GM18868 (cell line): ENCODE measurements at regions not wholly inside any gene's neighbourhood (a gene's known extent, or its start where the extent isn't known, plus 50 kb on each side); places are given as distances from the start of the nearest gene placed in this dataset.
"Not testable (repeated sequence)": the region's sequence is repeated elsewhere in the genome, so short reads cannot be mapped to it uniquely, and the experiment has no call there.

Source experiments
- ATAC-seq: cut with Tn5 transposase; IDR thresholded peaks from one replicate; pipeline ENCODE4 v1.9.1; 2021; ENCODE audit warnings: mild to moderate bottlenecking, moderate library complexity; ENCODE audit not compliant: unreplicated experiment

- ATAC-seq: no peak
Observed at GRCh38 chr3:153369561-153370374, 207.7 kb downstream of the RAP2B start.

GRCh38 chr3:153370680-153371079 lies 208.7 kb downstream of the RAP2B start:
- no peak for ATAC-seq

DNA sequence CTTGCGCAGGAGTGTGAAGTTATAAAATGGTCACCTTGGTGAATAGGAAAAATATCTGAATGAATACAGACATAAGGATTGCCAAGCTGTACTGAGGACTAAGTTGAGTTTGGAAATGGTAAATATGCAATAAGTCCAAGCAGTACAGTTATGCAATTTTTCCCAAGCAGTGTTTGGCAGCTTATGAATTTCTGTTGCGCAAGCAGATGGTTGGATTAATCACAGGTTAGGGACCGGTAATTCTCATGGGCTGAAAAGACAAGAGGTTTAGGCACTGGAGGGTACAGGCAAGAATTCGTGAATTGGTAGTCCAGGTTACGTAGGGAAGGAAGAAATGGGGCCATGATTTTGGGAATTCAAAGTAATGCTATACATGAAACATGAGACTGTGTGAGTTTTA lies 210.3 kb downstream of the RAP2B start:
- ATAC-seq: no peak

- peak; percentile 81 for ATAC-seq
Observed at GRCh38 chr3:153373606-153374005, 211.6 kb downstream of the RAP2B start.

GRCh38 chr3:153378366-153378765 lies 216.3 kb downstream of the RAP2B start:
- ATAC-seq: not testable (repeated sequence)

DNA sequence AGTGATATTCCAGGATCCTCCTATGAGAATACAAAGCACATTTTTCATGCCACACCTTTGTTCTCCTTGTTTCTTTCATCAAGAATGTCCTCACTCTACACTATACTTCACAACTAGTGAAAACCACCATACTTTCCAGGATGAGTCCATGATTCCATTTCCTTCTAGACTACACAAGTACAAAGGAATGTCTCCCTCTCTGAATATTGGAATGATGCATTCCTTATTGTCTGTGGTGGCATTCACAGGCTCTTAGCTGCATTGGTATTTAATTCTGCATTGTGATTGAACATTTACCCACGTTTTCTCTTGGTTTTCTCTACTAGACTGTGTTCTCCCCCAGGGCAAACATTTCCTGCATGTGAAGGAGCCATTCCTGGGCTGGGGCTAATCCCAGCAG lies 217.5 kb downstream of the RAP2B start:
- ATAC-seq: no peak

DNA sequence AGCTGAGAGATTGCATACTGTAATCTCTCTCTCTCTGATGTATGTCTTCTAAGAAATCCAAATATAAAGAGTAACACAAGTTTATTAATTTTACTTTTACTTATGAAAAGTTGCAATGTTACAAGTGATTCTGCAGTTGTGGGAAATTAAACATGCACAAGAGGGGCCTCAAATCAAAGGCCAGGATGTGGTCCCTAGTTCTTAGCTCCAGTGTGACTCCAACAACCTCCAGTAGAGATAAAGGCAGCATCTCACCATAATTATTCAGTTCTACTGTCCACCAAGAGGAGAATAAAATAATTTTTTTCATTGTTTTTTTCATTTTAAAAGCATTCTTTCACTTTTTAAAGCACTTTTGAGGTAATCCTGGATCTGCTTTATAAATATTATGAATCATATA lies 223.3 kb downstream of the RAP2B start:
- no peak for ATAC-seq

DNA sequence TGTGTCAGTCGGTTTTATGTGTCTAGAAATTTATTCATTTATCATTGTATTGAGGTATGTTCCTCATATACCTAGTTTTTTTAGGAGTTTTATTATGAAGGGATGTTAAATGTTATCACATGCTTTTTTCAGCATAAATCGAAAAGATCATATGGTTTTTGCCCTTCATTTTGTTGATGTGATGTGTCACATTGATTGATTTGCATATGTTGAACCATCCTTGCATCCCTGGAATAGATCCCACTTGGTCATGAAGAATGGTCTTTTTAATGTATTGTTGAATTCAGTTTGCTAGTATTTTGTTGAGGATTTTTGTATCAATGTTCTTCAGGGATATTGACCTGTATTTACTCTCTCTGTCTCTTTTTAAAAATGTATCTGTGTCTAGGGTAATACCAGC lies 230.3 kb downstream of the RAP2B start:
- no peak for ATAC-seq

GRCh38 chr3:153394017-153394416 lies 232.0 kb downstream of the RAP2B start:
- ATAC-seq: no peak

GRCh38 chr3:153396581-153396980 lies 234.6 kb downstream of the RAP2B start:
- ATAC-seq: no peak

- no peak for ATAC-seq
Observed at GRCh38 chr3:153397794-153398193, 235.8 kb downstream of the RAP2B start.

- peak; percentile 84 for ATAC-seq
Observed at GRCh38 chr3:153399636-153400035, 237.6 kb downstream of the RAP2B start.

GRCh38 chr3:153400641-153401040 lies 238.6 kb downstream of the RAP2B start:
- no peak for ATAC-seq

- no peak for ATAC-seq
Observed at GRCh38 chr3:153404157-153404556, 242.1 kb downstream of the RAP2B start.

- ATAC-seq: not testable (repeated sequence)
Observed at GRCh38 chr3:153405320-153405719, 243.3 kb downstream of the RAP2B start.

- no peak for ATAC-seq
Observed at GRCh38 chr3:153410517-153410916, 248.5 kb downstream of the RAP2B start.

DNA sequence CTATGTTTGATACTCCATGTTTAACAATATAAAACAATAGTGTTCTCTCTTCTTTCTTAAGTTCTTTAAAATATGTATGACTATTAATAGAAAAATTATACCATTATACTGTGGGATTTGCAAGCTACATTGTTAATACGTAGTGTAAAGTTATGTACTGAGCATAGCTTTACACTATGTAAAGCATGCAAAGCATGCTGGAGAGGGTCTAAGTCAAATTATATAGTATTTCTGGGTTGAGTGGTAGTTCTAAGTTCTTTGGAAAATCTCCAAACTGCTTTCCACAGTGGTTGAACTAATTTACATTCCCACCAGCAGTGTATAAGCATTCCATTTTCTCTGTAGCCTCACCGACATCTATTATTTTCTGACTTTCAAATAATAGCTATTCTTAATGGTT lies 253.0 kb downstream of the RAP2B start:
- ATAC-seq: no peak

DNA sequence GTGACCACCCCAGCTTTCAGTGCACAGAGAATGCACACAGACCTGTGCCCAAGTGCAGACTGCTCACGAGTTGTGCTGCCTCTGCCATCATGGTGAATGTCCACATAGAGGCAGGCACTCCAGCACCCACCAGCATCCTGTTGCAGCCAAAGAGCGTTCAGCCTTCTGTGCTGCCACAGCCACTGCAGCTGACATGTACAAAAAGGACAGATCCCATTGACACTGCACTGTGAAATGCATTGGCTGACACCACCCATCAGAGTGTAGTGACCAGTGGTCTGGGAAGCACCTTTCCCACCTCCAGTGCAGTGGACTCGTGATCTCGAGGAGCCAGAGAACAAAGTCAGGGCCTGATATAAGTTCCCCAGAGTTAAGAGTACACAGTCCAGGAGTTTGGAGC lies 260.3 kb downstream of the RAP2B start:
- ATAC-seq: no peak

GRCh38 chr3:153423820-153424219 lies 261.8 kb downstream of the RAP2B start:
- not testable (repeated sequence) for ATAC-seq

- no peak for ATAC-seq
Observed at GRCh38 chr3:153426344-153426743, 264.3 kb downstream of the RAP2B start.

DNA sequence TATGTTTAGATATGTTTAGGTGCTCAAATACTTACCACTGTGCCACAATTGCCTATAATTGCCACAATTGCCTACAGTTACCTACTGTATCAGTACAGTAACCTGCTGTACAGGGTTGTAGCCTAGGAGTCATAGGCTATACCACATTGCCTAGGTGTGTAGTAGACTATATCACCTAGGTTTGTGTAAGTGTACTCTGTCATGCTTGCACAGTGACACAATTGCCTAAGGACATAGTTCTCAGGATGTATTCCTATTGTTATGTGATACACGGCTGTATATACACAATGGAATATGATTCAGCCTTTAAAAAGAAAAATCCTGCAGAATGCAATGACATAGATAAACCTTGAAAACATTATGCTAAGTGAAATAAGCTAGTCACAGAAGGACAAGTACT lies 264.8 kb downstream of the RAP2B start:
- ATAC-seq: no peak

- no peak for ATAC-seq
Observed at GRCh38 chr3:153429821-153430220, 267.8 kb downstream of the RAP2B start.

- no peak for ATAC-seq
Observed at GRCh38 chr3:153431076-153431475, 269.1 kb downstream of the RAP2B start.
